NCI-H82 (cell line): ENCODE measurements at regions not wholly inside any gene's neighbourhood (a gene's known extent, or its start where the extent isn't known, plus 50 kb on each side); places are given as distances from the start of the nearest gene placed in this dataset.
"Not testable (repeated sequence)": the region's sequence is repeated elsewhere in the genome, so short reads cannot be mapped to it uniquely, and the experiment has no call there.

ENCODE experiments used
- DNase-seq: peaks from one replicate; lab custom pipeline; 2025; lab: John Stamatoyannopoulos, UW

GRCh38 chr13:107819071-107819470, 396.3 kb downstream of the LIG4 start:
- DNase-seq = no peak

GRCh38 chr13:107817647-107818287, 397.6 kb downstream of the LIG4 start:
- no peak for DNase-seq

GRCh38 chr13:107812014-107812412, 403.3 kb downstream of the LIG4 start:
- DNase-seq = no peak

GRCh38 chr13:107811233-107812013, 403.9 kb downstream of the LIG4 start:
- peak; percentile 95 for DNase-seq

- no peak for DNase-seq
Observed at GRCh38 chr13:107809125-107809524, 406.2 kb downstream of the LIG4 start.

GRCh38 chr13:107808389-107808788, 406.9 kb downstream of the LIG4 start:
- no peak for DNase-seq

GRCh38 chr13:107807306-107808073, 407.8 kb downstream of the LIG4 start:
- DNase-seq = no peak

- DNase-seq = no peak
Observed at GRCh38 chr13:107806726-107807125, 408.6 kb downstream of the LIG4 start.

GRCh38 chr13:107803822-107804495, 411.4 kb downstream of the LIG4 start:
- no peak for DNase-seq

GRCh38 chr13:107801621-107802020, 413.7 kb downstream of the LIG4 start:
- DNase-seq = peak; percentile 17

GRCh38 chr13:107799001-107799400, 416.3 kb downstream of the LIG4 start:
- DNase-seq = peak; percentile 35

GRCh38 chr13:107790397-107790796, 424.9 kb downstream of the LIG4 start:
- DNase-seq = no peak

GRCh38 chr13:107788464-107789165, 426.7 kb downstream of the LIG4 start:
- DNase-seq = no peak

GRCh38 chr13:107782646-107783045, 432.7 kb downstream of the LIG4 start:
- DNase-seq = not testable (repeated sequence)

GRCh38 chr13:107778094-107778493, 437.2 kb downstream of the LIG4 start:
- no peak for DNase-seq

GRCh38 chr13:107770541-107770940, 444.8 kb downstream of the LIG4 start:
- no peak for DNase-seq

GRCh38 chr13:107767119-107767518, 448.2 kb downstream of the LIG4 start:
- peak; percentile 60 for DNase-seq

GRCh38 chr13:107765724-107766401, 449.5 kb downstream of the LIG4 start:
- DNase-seq = peak; percentile 85

- DNase-seq = no peak
Observed at GRCh38 chr13:107764046-107764445, 451.3 kb downstream of the LIG4 start.

- DNase-seq = no peak
Observed at GRCh38 chr13:107753748-107754147, 461.6 kb downstream of the LIG4 start.

GRCh38 chr13:107753291-107753690, 462.0 kb downstream of the LIG4 start:
- DNase-seq = no peak
